ENCODE measurements at regions not wholly inside any gene's neighbourhood (a gene's known extent, or its start where the extent isn't known, plus 50 kb on each side); places are given as distances from the start of the nearest gene placed in this dataset.

DNA sequence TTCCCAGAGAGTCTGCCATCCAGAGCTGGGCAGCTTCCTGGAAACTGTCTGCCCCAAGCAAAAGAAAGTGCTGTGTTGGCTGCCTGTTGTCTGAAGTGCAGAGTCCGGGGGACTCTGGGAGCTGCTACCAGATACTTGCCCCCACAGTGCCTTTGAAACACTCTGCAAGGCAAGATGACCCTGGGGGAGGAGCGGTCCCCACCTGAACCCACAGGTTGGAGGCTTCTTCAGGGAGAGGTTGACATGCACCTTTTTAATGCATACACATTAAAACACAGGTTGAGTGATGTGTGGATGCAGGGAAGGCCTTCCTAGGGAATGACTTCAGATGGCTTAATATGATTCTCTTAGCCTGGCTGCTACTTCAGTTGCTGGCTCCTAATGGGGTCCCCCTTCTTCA is 479.5 kb downstream of the ZNF536 start:
- Histone ChIP-seq H3K4me1 (replicated peaks in 1 of 4; ENCODE audit: control insufficient read depth in 3 of 4, insufficient read depth in 4 of 4, low read length in 3 of 4) (no peaks in the 10 kb centered on the region), H4K5ac (ENCODE audit: insufficient read length, low read depth, low read length) (no peak overlapping the region), H3K56ac (replicated peaks; ENCODE audit: insufficient read length, low read depth, low read length) (no peak overlapping the region), H3K18ac (ENCODE audit: extremely low read depth, low read length) (no peak overlapping the region), H2BK120ac (replicated peaks; ENCODE audit: low read depth, low read length) (no peak overlapping the region), H3K27me3 (replicated peaks in 1 of 4; ENCODE audit: control insufficient read depth in 3 of 4, extremely low read depth in 1 of 4, insufficient read depth in 3 of 4, low read length in 3 of 4) (no peaks in the 10 kb centered on the region), H3K36me3 (ENCODE audit: control insufficient read depth in 2 of 4, insufficient read depth in 4 of 4, low read length in 3 of 4) (no peaks in the 10 kb centered on the region), H2BK20ac (ENCODE audit: low read length) (no peak overlapping the region), H4K91ac (replicated peaks; ENCODE audit: insufficient read length, low read length) (no peak overlapping the region), H3K4ac (replicated peaks; ENCODE audit: insufficient read length, low read depth, low read length) (no peak overlapping the region), H3K4me2 (ENCODE audit: insufficient read depth in 1 of 2, low read depth in 2 of 2, low read length in 2 of 2) (no peak overlapping the region), H2AFZ (ENCODE audit: low read length) (no peak overlapping the region), H3K27ac (ENCODE audit: low read depth, low read length) (no peak overlapping the region), H2BK15ac (ENCODE audit: low read length) (no peak overlapping the region), H3K4me3 (ENCODE audit: extremely low read depth in 1 of 4, insufficient read depth in 2 of 4, low read depth in 3 of 4, low read length in 4 of 4) (no peak overlapping the region), H3K23ac (ENCODE audit: insufficient read length) (no peak overlapping the region), H4K8ac (ENCODE audit: extremely low read depth, insufficient read depth, low read length) (no peak overlapping the region), H2AK5ac (ENCODE audit: low read depth, low read length) (no peak overlapping the region), H3K79me2 (ENCODE audit: control insufficient read depth in 1 of 2, insufficient read depth in 2 of 2, low read length in 2 of 2) (no peaks in the 10 kb centered on the region), H3K23me2 (ENCODE audit: low read depth, low read length) (no peaks in the 10 kb centered on the region; the same call in 1 of the 2 replicates), H4K20me1 (replicated peaks in 1 of 2; ENCODE audit: control insufficient read depth in 1 of 2, insufficient read depth in 2 of 2, low read length in 2 of 2) (no peaks in the 10 kb centered on the region), H3K79me1 (ENCODE audit: low read depth, low read length) (no peaks in the 10 kb centered on the region), H3K9me3 (ENCODE audit: insufficient read depth in 2 of 2, low read depth in 1 of 2, low read length in 1 of 2) (no peaks in the 10 kb centered on the region), H2BK5ac (ENCODE audit: low read depth, low read length) (no peak overlapping the region), H2BK12ac (ENCODE audit: low read depth, low read length) (no peak overlapping the region), H3K14ac (ENCODE audit: insufficient read length) (no peak overlapping the region), H3K9ac (replicated peaks in 1 of 4; ENCODE audit: extremely low read depth in 1 of 4, low read depth in 3 of 4, low read length in 3 of 4) (no peak overlapping the region)
- peak in 1 of 2 experiments; percentile 13 for DNase-seq (ENCODE audit: low read depth in 1 of 2, low spot score in 2 of 2)
- ChIA-PET POLR2A (ENCODE audit: partially characterized antibody) (no interaction called here), CTCF (ENCODE audit: partially characterized antibody) (no interaction called here)
- FAIRE-seq, result no peak
- TF ChIP-seq PHF8 (conservative IDR thresholded peaks at IDR 0.05; ENCODE audit: low read depth, low read length) (no peak), SP1 (IDR thresholded peaks at IDR 0.05; ENCODE audit: low read depth, low read length) (no peak), SP4 (IDR thresholded peaks at IDR 0.05; ENCODE audit: low read length) (no peak)
- 84% methylated on average over 2 of the region's 2 CpGs; no CpG with 5 or more reads in 1 of the 2 experiments for WGBS, 2 experiments (ENCODE audit: extremely low coverage in 1 of 2, insufficient coverage in 1 of 2, insufficient read length in 1 of 2, insufficient replicate concordance in 2 of 2, low coverage in 1 of 2, low lambda C conversion rate in 2 of 2, missing lambda C conversion rate in 1 of 2)
